HepG2 (cell line): ENCODE measurements at regions not wholly inside any gene's neighbourhood (a gene's known extent, or its start where the extent isn't known, plus 50 kb on each side); places are given as distances from the start of the nearest gene placed in this dataset.

ENCODE experiments used
- ATAC-seq: fragments of 200-7000 bp; cut with Tn5 transposase; 3 replicates; pipeline ENCODE4 v1.9.1; 2020; ENCODE audit warnings: mild to moderate bottlenecking, moderate library complexity
- BruUV-seq: library from RNA; stranded (reverse); fragments of 400-500 nt; replicated peaks from 2 replicates; lab custom pipeline; 2021; lab: Mats Ljungman, UMichigan
- CTCF ChIA-PET: fragments of 300-600 bp; formaldehyde crosslinking; extraction: SDS; loops from one replicate; lab custom pipeline; 2021; ENCODE audit warnings: low total read pairs, inconsistent platforms, low intra/inter-chr PET ratio; lab: Yijun Ruan, JAX
- POLR2A ChIA-PET: fragments of 350-600 bp; sonication (Branson Sonifier 250); formaldehyde crosslinking; loops from one replicate; lab custom pipeline; 2020; ENCODE audit warnings: antibody characterized with exemption, inconsistent platforms; lab: Yijun Ruan, JAX
- DNase-seq: peaks from one replicate; pipeline ENCODE4 v3.0.0-alpha.2; 2015; ENCODE audit warnings: low spot score
- FAIRE-seq: peaks from 3 replicates; lab custom pipeline; 2011; peaks lifted over from hg19 to GRCh38; lab: Jason Lieb, UNC
- H2AFZ ChIP-seq: one replicate; pipeline ENCODE4 v1.6.1; 2011; ENCODE audit warnings: low read length, inconsistent platforms
- H3K27ac ChIP-seq: fragments of 300-600 bp; 3 replicates; pipeline ENCODE4 v1.8.0; 2011; ENCODE audit warnings: mixed run types, mild to moderate bottlenecking, mixed read lengths, low read length, inconsistent platforms; ENCODE audit not compliant: insufficient read depth; ENCODE audit errors: extremely low read length
- H3K27me3 ChIP-seq, 2 experiments: fragments of 200-600 bp in 1 of 2; 2 replicates in 1 of 2; 3 replicates in 1 of 2; pipeline versions ENCODE4 v1.6.0 to v1.8.0; 2011; ENCODE audit warnings: low read length in 2 of 2, mild to moderate bottlenecking in 2 of 2, moderate library complexity in 2 of 2, inconsistent platforms in 1 of 2; ENCODE audit not compliant: insufficient read depth in 2 of 2, control insufficient read depth in 1 of 2
- H3K36me3 ChIP-seq, 2 experiments: fragments of 200-600 bp in 1 of 2; replicated peaks in 1 of 2; 2 replicates in 1 of 2; 3 replicates in 1 of 2; pipeline versions ENCODE4 v1.5.1 to v1.8.0; 2011; ENCODE audit warnings: low read length in 2 of 2, inconsistent platforms in 1 of 2; ENCODE audit not compliant: insufficient read depth in 2 of 2, control insufficient read depth in 1 of 2
- H3K4me1 ChIP-seq: 2 replicates; pipeline ENCODE4 v1.5.1; 2012; ENCODE audit warnings: low read length, inconsistent platforms; ENCODE audit not compliant: insufficient read depth
- H3K4me2 ChIP-seq: 2 replicates; pipeline ENCODE4 v1.6.0; 2011; ENCODE audit warnings: low read depth, low read length, inconsistent platforms
- H3K4me3 ChIP-seq, 3 experiments: fragments of 200-600 bp in 1 of 3; sonication (generic), shearing (Covaris generic) in 1 of 3; replicated peaks in 1 of 3; 2 replicates each; pipeline ENCODE4 v1.5.1; 2011 to 2016; ENCODE audit warnings: low read length in 3 of 3, inconsistent platforms in 2 of 3, low read depth in 2 of 3, mild to moderate bottlenecking in 2 of 3, control low read depth in 1 of 3, mixed read lengths in 1 of 3; ENCODE audit not compliant: insufficient read depth in 1 of 3
- H3K79me2 ChIP-seq: one replicate; pipeline ENCODE4 v1.6.1; 2011; ENCODE audit warnings: low read length, inconsistent platforms; ENCODE audit not compliant: insufficient read depth
- H3K9ac ChIP-seq: 2 replicates; pipeline ENCODE4 v1.6.0; 2011; ENCODE audit warnings: mild to moderate bottlenecking, low read depth, low read length, inconsistent platforms; ENCODE audit not compliant: insufficient read depth
- H3K9me3 ChIP-seq: 2 replicates; pipeline ENCODE4 v1.5.1; 2012; ENCODE audit warnings: mild to moderate bottlenecking, low read length
- H4K20me1 ChIP-seq: 2 replicates; pipeline ENCODE4 v1.6.0; 2011; ENCODE audit warnings: inconsistent platforms, mild to moderate bottlenecking, low read length, moderate library complexity; ENCODE audit not compliant: insufficient read depth
- KLF12 ChIP-seq: sonication (generic); formaldehyde crosslinking; IDR thresholded peaks from 2 replicates; pipeline ENCODE4 v1.4.0; 2020; ENCODE audit warnings: missing genetic modification reagents, borderline replicate concordance
- KLF9 ChIP-seq: IDR thresholded peaks from 2 replicates; pipeline ENCODE4 v1.6.1; 2016; ENCODE audit warnings: low read depth
- MBNL3 ChIP-seq: fragments of 250-450 bp; sonication (Bioruptor Pico); conservative IDR thresholded peaks from 2 replicates; pipeline ENCODE4 v1.8.0; 2022; ENCODE audit warnings: mild to moderate bottlenecking, inconsistent platforms
- MTA3 ChIP-seq: sonication (generic); formaldehyde crosslinking; IDR thresholded peaks from 2 replicates; pipeline ENCODE4 v1.4.0; 2020; ENCODE audit warnings: missing genetic modification reagents
- MXD1 ChIP-seq: sonication (generic); formaldehyde crosslinking; IDR thresholded peaks from 2 replicates; pipeline ENCODE4 v1.4.0; 2020; ENCODE audit warnings: mild to moderate bottlenecking, missing genetic modification reagents
- NFATC3 ChIP-seq: sonication (generic); formaldehyde crosslinking; IDR thresholded peaks from 2 replicates; pipeline ENCODE4 v1.5.1; 2020; ENCODE audit warnings: mild to moderate bottlenecking, missing genetic modification reagents
- NFKBIZ ChIP-seq: IDR thresholded peaks from 2 replicates; pipeline ENCODE4 v1.6.1; 2018; ENCODE audit warnings: missing genetic modification reagents, missing compliant biosample characterization
- PRPF4 ChIP-seq: fragments of 200-400 bp; formaldehyde crosslinking; IDR thresholded peaks from 2 replicates; pipeline ENCODE4 v1.6.1; 2016; ENCODE audit warnings: low read length, low read depth; ENCODE audit not compliant: poor library complexity, severe bottlenecking
- RAD21 ChIP-seq: fragments of 450-650 bp; formaldehyde crosslinking; IDR thresholded peaks from 2 replicates; pipeline ENCODE4 v1.5.0; 2020; ENCODE audit warnings: mild to moderate bottlenecking
- RARA ChIP-seq: IDR thresholded peaks from 2 replicates; pipeline ENCODE4 v1.6.1; 2016; ENCODE audit warnings: missing genetic modification reagents, missing compliant biosample characterization
- SPEN ChIP-seq: sonication (generic); formaldehyde crosslinking; IDR thresholded peaks from 2 replicates; pipeline ENCODE4 v1.5.1; 2020; ENCODE audit warnings: low read depth, mild to moderate bottlenecking, missing genetic modification reagents
- TOE1 ChIP-seq: sonication (generic); formaldehyde crosslinking; IDR thresholded peaks from 2 replicates; pipeline ENCODE4 v1.4.0; 2020; ENCODE audit warnings: mild to moderate bottlenecking, missing genetic modification reagents
- ZBTB38 ChIP-seq: sonication (generic); formaldehyde crosslinking; IDR thresholded peaks from 2 replicates; pipeline ENCODE4 v1.5.1; 2020; ENCODE audit warnings: mild to moderate bottlenecking, missing genetic modification reagents
- ZKSCAN8 ChIP-seq: IDR thresholded peaks from 2 replicates; pipeline ENCODE4 v1.6.1; 2016; ENCODE audit warnings: borderline replicate concordance, missing genetic modification reagents, missing compliant biosample characterization
- ZNF556 ChIP-seq: sonication (generic); formaldehyde crosslinking; IDR thresholded peaks from 2 replicates; pipeline ENCODE4 v1.4.0; 2020; ENCODE audit warnings: mild to moderate bottlenecking, missing genetic modification reagents, borderline replicate concordance
- ZNF572 ChIP-seq: sonication (generic); formaldehyde crosslinking; IDR thresholded peaks from 2 replicates; pipeline ENCODE4 v1.5.1; 2020; ENCODE audit warnings: mild to moderate bottlenecking, missing genetic modification reagents
- WGBS: methylation state at CpG from one replicate; pipeline ENCODE4 v1.1.6; 2017; ENCODE audit warnings: low lambda C conversion rate; 5-methylcytosine and 5-hydroxymethylcytosine counted together
- in situ Hi-C: cut with HindIII; loops from 2 replicates; pipeline ENCODE4 v1.10.0; 2017; ENCODE audit warnings: low pct_unique_long_range_greater_than_20kb; ENCODE audit not compliant: extremely low pct_ligation_motif_present
- intact Hi-C: fragments of 100-400 bp; cut with micrococcal nuclease; formaldehyde crosslinking; loops from one replicate; pipeline ENCODE4 v1.10.0; 2022; ENCODE audit not compliant: unreplicated experiment
- TF ChIP-seq, protein P1 (sequence below): sonication (generic); formaldehyde crosslinking; IDR thresholded peaks from 2 replicates; pipeline ENCODE4 v1.4.0; 2020; ENCODE audit warnings: missing genetic modification reagents, mild to moderate bottlenecking, borderline replicate concordance

DNA sequence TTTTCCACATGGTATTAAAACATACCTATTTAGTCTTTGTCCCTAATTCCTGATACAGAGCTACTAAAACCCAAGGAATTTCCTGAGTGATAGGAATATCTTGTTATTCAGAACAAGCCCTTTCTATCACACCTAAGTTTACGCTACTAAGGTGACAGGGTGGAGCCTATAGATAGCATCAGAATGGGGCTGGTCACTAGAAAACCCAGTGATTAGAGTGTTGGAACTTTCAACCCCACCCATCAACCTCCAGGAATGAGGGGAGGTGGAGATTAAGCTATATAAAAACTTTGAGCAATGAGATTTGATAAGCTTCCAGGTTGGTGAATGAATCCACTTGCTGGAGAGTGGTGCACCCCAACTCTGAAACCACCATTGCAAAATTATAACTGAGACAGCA, 62.1 kb upstream of the RNU6-1 start:
- no peaks in the 10 kb centered on the region for H3K79me2 ChIP-seq
- no peak for ATAC-seq
- H3K9me3 ChIP-seq, result no peaks in the 10 kb centered on the region
- POLR2A ChIA-PET, result no interaction called here
- CTCF ChIA-PET, result no interaction called here
- WGBS, result 100% methylated on average over 1 of the region's 1 CpG
- H3K4me2 ChIP-seq, result no peak overlapping the region
- intact Hi-C loops (no loop called here), in situ Hi-C loops (no loop called here)
- DNase-seq, result no peak
- no peak overlapping the region for H3K4me3 ChIP-seq
- no peaks in the 10 kb centered on the region for H4K20me1 ChIP-seq
- H3K36me3 ChIP-seq, result no peaks in the 10 kb centered on the region
- BruUV-seq, result no TSS peak
- H3K4me1 ChIP-seq, result peaks cover 40% of the 10 kb centered on the region
- H3K9ac ChIP-seq, result no peak overlapping the region
- H2AFZ ChIP-seq, result no peak overlapping the region
- no peaks in the 10 kb centered on the region for H3K27me3 ChIP-seq
- FAIRE-seq, result no peak
- H3K27ac ChIP-seq, result no peak overlapping the region
- TF ChIP-seq RAD21 (CRISPR knock-in tag) (no peak), SPEN (CRISPR knock-in tag) (no peak), NFATC3 (no peak), RARA (CRISPR knock-in tag) (no peak), KLF9 (CRISPR knock-in tag) (no peak), MXD1 (CRISPR knock-in tag) (no peak), MTA3 (CRISPR knock-in tag) (no peak), PRPF4 (no peak), NFKBIZ (CRISPR knock-in tag) (no peak), ZKSCAN8 (CRISPR knock-in tag) (no peak), ZBTB38 (CRISPR knock-in tag) (no peak), ZNF556 (CRISPR knock-in tag) (no peak), TOE1 (CRISPR knock-in tag) (no peak), ZNF572 (CRISPR knock-in tag) (no peak), MBNL3 (CRISPR knock-in tag) (no peak), KLF12 (CRISPR knock-in tag) (no peak)
- TF ChIP-seq, protein P1, sequence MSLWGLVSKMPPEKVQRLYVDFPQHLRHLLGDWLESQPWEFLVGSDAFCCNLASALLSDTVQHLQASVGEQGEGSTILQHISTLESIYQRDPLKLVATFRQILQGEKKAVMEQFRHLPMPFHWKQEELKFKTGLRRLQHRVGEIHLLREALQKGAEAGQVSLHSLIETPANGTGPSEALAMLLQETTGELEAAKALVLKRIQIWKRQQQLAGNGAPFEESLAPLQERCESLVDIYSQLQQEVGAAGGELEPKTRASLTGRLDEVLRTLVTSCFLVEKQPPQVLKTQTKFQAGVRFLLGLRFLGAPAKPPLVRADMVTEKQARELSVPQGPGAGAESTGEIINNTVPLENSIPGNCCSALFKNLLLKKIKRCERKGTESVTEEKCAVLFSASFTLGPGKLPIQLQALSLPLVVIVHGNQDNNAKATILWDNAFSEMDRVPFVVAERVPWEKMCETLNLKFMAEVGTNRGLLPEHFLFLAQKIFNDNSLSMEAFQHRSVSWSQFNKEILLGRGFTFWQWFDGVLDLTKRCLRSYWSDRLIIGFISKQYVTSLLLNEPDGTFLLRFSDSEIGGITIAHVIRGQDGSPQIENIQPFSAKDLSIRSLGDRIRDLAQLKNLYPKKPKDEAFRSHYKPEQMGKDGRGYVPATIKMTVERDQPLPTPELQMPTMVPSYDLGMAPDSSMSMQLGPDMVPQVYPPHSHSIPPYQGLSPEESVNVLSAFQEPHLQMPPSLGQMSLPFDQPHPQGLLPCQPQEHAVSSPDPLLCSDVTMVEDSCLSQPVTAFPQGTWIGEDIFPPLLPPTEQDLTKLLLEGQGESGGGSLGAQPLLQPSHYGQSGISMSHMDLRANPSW (CRISPR knock-in tag), result no peak
